Panc1 (cell line): ENCODE measurements at regions not wholly inside any gene's neighbourhood (a gene's known extent, or its start where the extent isn't known, plus 50 kb on each side); places are given as distances from the start of the nearest gene placed in this dataset.

ENCODE experiments used
- ATAC-seq: fragments of 200-7000 bp; cut with Tn5 transposase; 2 replicates; pipeline ENCODE4 v1.9.1; 2020; ENCODE audit warnings: mild to moderate bottlenecking, moderate library complexity
- BruUV-seq: library from RNA; stranded (reverse); fragments of 400-500 nt; replicated peaks from 2 replicates; lab custom pipeline; 2021; lab: Mats Ljungman, UMichigan
- CTCF ChIA-PET: fragments of 300-600 bp; sonication (Branson Sonifier 250); formaldehyde crosslinking; loops from one replicate; lab custom pipeline; 2022; ENCODE audit warnings: antibody characterized with exemption; lab: Charles Lee
- POLR2A ChIA-PET: fragments of 300-600 bp; sonication (Branson Sonifier 250); formaldehyde crosslinking; loops from one replicate; lab custom pipeline; 2022; ENCODE audit warnings: antibody characterized with exemption; lab: Charles Lee
- DNase-seq: peaks from one replicate; pipeline ENCODE4 v3.0.0-alpha.2; 2010; ENCODE audit warnings: low read depth, low spot score
- H3K27ac ChIP-seq: 2 replicates; pipeline ENCODE4 v1.5.1; 2011; ENCODE audit warnings: mild to moderate bottlenecking, low read length, inconsistent platforms
- H3K27me3 ChIP-seq: fragments of 200-500 bp; sonication (Bioruptor generic); 2 replicates; pipeline ENCODE4 v1.6.0; 2014; ENCODE audit warnings: low read length, inconsistent platforms; ENCODE audit not compliant: control insufficient read depth, insufficient read depth
- H3K36me3 ChIP-seq: fragments of 200-500 bp; sonication (Bioruptor generic); 2 replicates; pipeline ENCODE4 v1.5.1; 2014; ENCODE audit warnings: inconsistent platforms, mild to moderate bottlenecking, low read length, moderate library complexity; ENCODE audit not compliant: control insufficient read depth, insufficient read depth
- H3K4me1 ChIP-seq: 2 replicates; pipeline ENCODE4 v1.5.1; 2011; ENCODE audit warnings: inconsistent platforms, mild to moderate bottlenecking, low read length, moderate library complexity; ENCODE audit not compliant: control insufficient read depth, insufficient read depth
- H3K4me3 ChIP-seq, 2 experiments: 2 replicates each; pipeline ENCODE4 v1.5.1; 2011 to 2012; ENCODE audit warnings: low read depth in 2 of 2, low read length in 2 of 2, mild to moderate bottlenecking in 2 of 2, inconsistent platforms in 1 of 2, moderate library complexity in 1 of 2
- H3K9me3 ChIP-seq: fragments of 200-500 bp; sonication (Bioruptor generic); 2 replicates; pipeline ENCODE4 v1.5.1; 2014; ENCODE audit warnings: low read depth, mild to moderate bottlenecking, inconsistent platforms, low read length, moderate library complexity; ENCODE audit not compliant: control insufficient read depth, insufficient read depth
- POLR2AphosphoS5 ChIP-seq: IDR thresholded peaks from 2 replicates; pipeline ENCODE4 v1.6.1; 2012; ENCODE audit warnings: mild to moderate bottlenecking, low read depth, low read length, moderate library complexity
- SIN3A ChIP-seq: IDR thresholded peaks from 2 replicates; pipeline ENCODE4 v1.6.1; 2012; ENCODE audit warnings: low read depth, mild to moderate bottlenecking, low read length, moderate library complexity, borderline replicate concordance; ENCODE audit not compliant: insufficient read depth
- TCF7L2 ChIP-seq: IDR thresholded peaks from 2 replicates; pipeline ENCODE4 v1.6.1; 2011; ENCODE audit warnings: mild to moderate bottlenecking, low read depth, low read length, inconsistent platforms
- in situ Hi-C: cut with HindIII; loops from 2 replicates; pipeline ENCODE4 v1.10.0; 2016; ENCODE audit warnings: low sequenced_read_pairs, low pct_unique_long_range_greater_than_20kb
- intact Hi-C: fragments of 100-400 bp; cut with micrococcal nuclease; formaldehyde crosslinking; loops from one replicate; pipeline ENCODE4 v1.10.0; 2022; ENCODE audit not compliant: unreplicated experiment
- TF ChIP-seq, protein P1 (sequence below), 2 experiments: IDR thresholded peaks; 2 replicates each; pipeline ENCODE4 v1.6.1; 2011 to 2012; ENCODE audit warnings: low read depth in 2 of 2, control low read depth in 1 of 2, low read length in 1 of 2, mild to moderate bottlenecking in 1 of 2, moderate library complexity in 1 of 2; ENCODE audit not compliant: insufficient read depth in 1 of 2
- TF ChIP-seq, protein P2 (sequence below): fragments of 450-650 bp; IDR thresholded peaks from 2 replicates; pipeline ENCODE4 v1.5.1; 2017; ENCODE audit warnings: mild to moderate bottlenecking

DNA sequence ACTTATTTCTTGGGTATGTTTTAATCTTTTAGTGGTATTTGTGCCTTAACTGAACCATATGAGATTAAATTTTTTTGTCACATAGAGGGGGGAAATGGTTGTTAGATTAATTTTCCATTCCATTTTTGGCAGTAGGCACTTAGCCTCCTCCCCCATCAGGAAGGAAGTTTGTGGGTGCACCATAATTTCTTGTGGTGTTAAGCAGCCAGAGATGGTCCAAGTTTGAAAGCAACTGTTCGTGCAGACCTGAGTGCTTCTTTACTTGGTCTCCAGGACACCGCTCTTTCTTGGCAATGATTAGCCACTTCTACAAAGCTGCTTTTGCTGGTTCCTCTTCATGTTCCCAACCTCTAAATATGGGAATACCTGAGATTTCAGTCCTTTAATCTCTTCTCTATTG lies 92.7 kb upstream of the RPL34 start:
- ATAC-seq = no peak
- no TSS peak for BruUV-seq
- Histone ChIP-seq H3K27ac (no peak overlapping the region), H3K27me3 (no peaks in the 10 kb centered on the region), H3K9me3 (no peaks in the 10 kb centered on the region), H3K4me3 (no peak overlapping the region), H3K4me1 (no peaks in the 10 kb centered on the region), H3K36me3 (no peaks in the 10 kb centered on the region)
- intact Hi-C loops (no loop called here), in situ Hi-C loops (no loop called here)
- CTCF ChIA-PET = interaction anchor here (0.6 kb wide), 1 partner anchor 45 kb away, joined by 3 read pairs; no protein-coding TSS in a partner anchor
- no peak for TF ChIP-seq SIN3A
- TF ChIP-seq, protein P1, sequence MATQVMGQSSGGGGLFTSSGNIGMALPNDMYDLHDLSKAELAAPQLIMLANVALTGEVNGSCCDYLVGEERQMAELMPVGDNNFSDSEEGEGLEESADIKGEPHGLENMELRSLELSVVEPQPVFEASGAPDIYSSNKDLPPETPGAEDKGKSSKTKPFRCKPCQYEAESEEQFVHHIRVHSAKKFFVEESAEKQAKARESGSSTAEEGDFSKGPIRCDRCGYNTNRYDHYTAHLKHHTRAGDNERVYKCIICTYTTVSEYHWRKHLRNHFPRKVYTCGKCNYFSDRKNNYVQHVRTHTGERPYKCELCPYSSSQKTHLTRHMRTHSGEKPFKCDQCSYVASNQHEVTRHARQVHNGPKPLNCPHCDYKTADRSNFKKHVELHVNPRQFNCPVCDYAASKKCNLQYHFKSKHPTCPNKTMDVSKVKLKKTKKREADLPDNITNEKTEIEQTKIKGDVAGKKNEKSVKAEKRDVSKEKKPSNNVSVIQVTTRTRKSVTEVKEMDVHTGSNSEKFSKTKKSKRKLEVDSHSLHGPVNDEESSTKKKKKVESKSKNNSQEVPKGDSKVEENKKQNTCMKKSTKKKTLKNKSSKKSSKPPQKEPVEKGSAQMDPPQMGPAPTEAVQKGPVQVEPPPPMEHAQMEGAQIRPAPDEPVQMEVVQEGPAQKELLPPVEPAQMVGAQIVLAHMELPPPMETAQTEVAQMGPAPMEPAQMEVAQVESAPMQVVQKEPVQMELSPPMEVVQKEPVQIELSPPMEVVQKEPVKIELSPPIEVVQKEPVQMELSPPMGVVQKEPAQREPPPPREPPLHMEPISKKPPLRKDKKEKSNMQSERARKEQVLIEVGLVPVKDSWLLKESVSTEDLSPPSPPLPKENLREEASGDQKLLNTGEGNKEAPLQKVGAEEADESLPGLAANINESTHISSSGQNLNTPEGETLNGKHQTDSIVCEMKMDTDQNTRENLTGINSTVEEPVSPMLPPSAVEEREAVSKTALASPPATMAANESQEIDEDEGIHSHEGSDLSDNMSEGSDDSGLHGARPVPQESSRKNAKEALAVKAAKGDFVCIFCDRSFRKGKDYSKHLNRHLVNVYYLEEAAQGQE (IDR thresholded peaks at IDR 0.05; ENCODE audit: insufficient read depth in 1 of 2, low read depth in 2 of 2, low read length in 1 of 2) = no peak
- TF ChIP-seq, protein P2, sequence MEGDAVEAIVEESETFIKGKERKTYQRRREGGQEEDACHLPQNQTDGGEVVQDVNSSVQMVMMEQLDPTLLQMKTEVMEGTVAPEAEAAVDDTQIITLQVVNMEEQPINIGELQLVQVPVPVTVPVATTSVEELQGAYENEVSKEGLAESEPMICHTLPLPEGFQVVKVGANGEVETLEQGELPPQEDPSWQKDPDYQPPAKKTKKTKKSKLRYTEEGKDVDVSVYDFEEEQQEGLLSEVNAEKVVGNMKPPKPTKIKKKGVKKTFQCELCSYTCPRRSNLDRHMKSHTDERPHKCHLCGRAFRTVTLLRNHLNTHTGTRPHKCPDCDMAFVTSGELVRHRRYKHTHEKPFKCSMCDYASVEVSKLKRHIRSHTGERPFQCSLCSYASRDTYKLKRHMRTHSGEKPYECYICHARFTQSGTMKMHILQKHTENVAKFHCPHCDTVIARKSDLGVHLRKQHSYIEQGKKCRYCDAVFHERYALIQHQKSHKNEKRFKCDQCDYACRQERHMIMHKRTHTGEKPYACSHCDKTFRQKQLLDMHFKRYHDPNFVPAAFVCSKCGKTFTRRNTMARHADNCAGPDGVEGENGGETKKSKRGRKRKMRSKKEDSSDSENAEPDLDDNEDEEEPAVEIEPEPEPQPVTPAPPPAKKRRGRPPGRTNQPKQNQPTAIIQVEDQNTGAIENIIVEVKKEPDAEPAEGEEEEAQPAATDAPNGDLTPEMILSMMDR = no peak
- no peak for TF ChIP-seq TCF7L2
- POLR2A ChIA-PET = no interaction called here
- DNase-seq = no peak

DNA sequence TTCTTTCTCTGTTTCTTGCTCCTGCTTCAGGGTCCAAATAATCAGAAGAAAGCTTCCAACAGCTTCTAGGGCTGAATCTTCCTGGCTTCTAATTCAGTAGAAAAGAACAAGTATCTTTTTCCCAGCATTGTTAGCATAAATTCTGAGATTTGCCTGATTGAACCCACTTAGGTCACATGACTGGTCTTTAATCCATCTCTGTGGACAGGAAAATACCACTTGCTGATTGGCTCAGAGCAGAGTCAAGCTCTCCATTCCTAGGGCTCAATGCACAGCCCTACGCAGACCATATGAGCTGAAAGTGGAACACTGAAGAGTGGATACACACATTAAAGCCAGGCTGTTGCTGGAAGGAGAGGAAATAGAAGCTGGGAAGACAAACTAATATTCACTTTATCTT lies 99.6 kb upstream of the RPL34 start:
- DNase-seq = no peak
- no peaks in the 10 kb centered on the region for H3K27me3 ChIP-seq
- H3K4me3 ChIP-seq = no peak overlapping the region
- no peak for ATAC-seq
- CTCF ChIA-PET = no interaction called here
- intact Hi-C loops = no loop called here
- POLR2A ChIA-PET = no interaction called here
- in situ Hi-C loops = no loop called here
- no peaks in the 10 kb centered on the region for H3K4me1 ChIP-seq
- no peaks in the 10 kb centered on the region for H3K36me3 ChIP-seq
- BruUV-seq = no TSS peak
- TF ChIP-seq, protein P2 = no peak
- TF ChIP-seq, protein P1 (IDR thresholded peaks at IDR 0.05; ENCODE audit: insufficient read depth in 1 of 2, low read depth in 2 of 2, low read length in 1 of 2) = no peak
- TF ChIP-seq TCF7L2 (no peak), POLR2AphosphoS5 (no peak), SIN3A (no peak)
- no peaks in the 10 kb centered on the region for H3K9me3 ChIP-seq
- H3K27ac ChIP-seq = no peak overlapping the region
